Thyroid gland (tissue), 4 donors: ENCODE measurements at regions not wholly inside any gene's neighbourhood (a gene's known extent, or its start where the extent isn't known, plus 50 kb on each side); places are given as distances from the start of the nearest gene placed in this dataset.

Experiments
- DNase-seq, 2 donors: peaks; one replicate each; pipeline ENCODE4 v3.0.0-alpha.2; 2019
- H3K27ac ChIP-seq, 3 donors: fragments of 200-600 bp; sonication (generic); 1 replicate in 2 of 3; 2 replicates in 1 of 3; pipeline ENCODE4 v1.5.1; 2016 to 2019; ENCODE audit warnings: mild to moderate bottlenecking in 1 of 3, moderate library complexity in 1 of 3
- H3K27me3 ChIP-seq: fragments of 200-600 bp; sonication (generic); one replicate; pipeline ENCODE4 v1.5.1; 2019
- H3K36me3 ChIP-seq, 2 donors: fragments of 200-600 bp; sonication (generic); one replicate each; pipeline ENCODE4 v1.5.1; 2016 to 2019
- H3K4me1 ChIP-seq, 2 donors: fragments of 200-600 bp; sonication (generic); one replicate each; pipeline ENCODE4 v1.5.1; 2017 to 2019
- H3K4me3 ChIP-seq, 3 donors: fragments of 200-600 bp; sonication (generic); replicated peaks in 1 of 3; 1 replicate in 2 of 3; 2 replicates in 1 of 3; pipeline ENCODE4 v1.5.1; 2016; ENCODE audit warnings: mild to moderate bottlenecking in 1 of 3
- H3K9me3 ChIP-seq: fragments of 200-600 bp; sonication (generic); one replicate; pipeline ENCODE4 v1.5.1; 2017
- CTCF ChIP-seq, 6 experiments: fragments of 200-600 bp in 3 of 6; fragments of 450-650 bp in 3 of 6; sonication (generic) in 3 of 6; IDR thresholded peaks; one replicate each; pipeline ENCODE4 v1.5.1; 2016 to 2019; ENCODE audit warnings: antibody characterized with exemption in 6 of 6, mild to moderate bottlenecking in 2 of 6, inconsistent platforms in 1 of 6, moderate library complexity in 1 of 6
- POLR2A ChIP-seq, 2 donors: fragments of 450-650 bp; IDR thresholded peaks; one replicate each; pipeline ENCODE4 v1.6.1; 2017; ENCODE audit warnings: antibody characterized with exemption in 2 of 2, mild to moderate bottlenecking in 2 of 2, moderate library complexity in 1 of 2
- WGBS, 2 donors: methylation state at CpG; one replicate each; pipeline ENCODE4 v1.1.5; 2017; 5-methylcytosine and 5-hydroxymethylcytosine counted together
- intact Hi-C: fragments of 100-400 bp; cut with DNase I; formaldehyde crosslinking; loops from one replicate; pipeline ENCODE4 v1.15.1; 2023

- no peaks in the 10 kb centered on the region for H3K27me3 ChIP-seq
- no peak overlapping the region for H3K27ac ChIP-seq
- H3K9me3 ChIP-seq = no peaks in the 10 kb centered on the region
- H3K4me1 ChIP-seq = no peaks in the 10 kb centered on the region
- no peaks in the 10 kb centered on the region for H3K36me3 ChIP-seq
- WGBS, 2 donors = 90 to 91% methylated on average over 3 of the region's 3 CpGs
- TF ChIP-seq POLR2A (IDR thresholded peaks at IDR 0.05) (no peak), CTCF (IDR thresholded peaks at IDR 0.05) (no peak)
- no peak for DNase-seq
- no peak overlapping the region for H3K4me3 ChIP-seq
- intact Hi-C loops = no loop called here
Observed at GRCh38 chr17:62913991-62914570, 52.0 kb upstream of the TANC2 start.

- H3K36me3 ChIP-seq = no peaks in the 10 kb centered on the region
- DNase-seq = no peak
- no peak overlapping the region for H3K4me3 ChIP-seq
- H3K27me3 ChIP-seq = no peaks in the 10 kb centered on the region
- H3K9me3 ChIP-seq = no peaks in the 10 kb centered on the region
- TF ChIP-seq POLR2A (IDR thresholded peaks at IDR 0.05) = no peak
- no peak for TF ChIP-seq CTCF (IDR thresholded peaks at IDR 0.05)
- no peak overlapping the region for H3K27ac ChIP-seq
- H3K4me1 ChIP-seq = no peaks in the 10 kb centered on the region
- intact Hi-C loops = no loop called here
- 89 to 93% methylated on average over 4 of the region's 4 CpGs for WGBS, 2 donors
Observed at GRCh38 chr17:62912363-62912762, 53.7 kb upstream of the TANC2 start.

- intact Hi-C loops = no loop called here
- TF ChIP-seq POLR2A (IDR thresholded peaks at IDR 0.05) (no peak), CTCF (IDR thresholded peaks at IDR 0.05) (no peak)
- no peak overlapping the region for H3K27ac ChIP-seq
Observed at GRCh38 chr17:62911114-62911513, 54.9 kb upstream of the TANC2 start.

GRCh38 chr17:62910277-62910676 lies 55.8 kb upstream of the TANC2 start:
- no peaks in the 10 kb centered on the region for H3K36me3 ChIP-seq
- no peaks in the 10 kb centered on the region for H3K27me3 ChIP-seq
- no peak for DNase-seq
- no peaks in the 10 kb centered on the region for H3K4me1 ChIP-seq
- no peak overlapping the region for H3K27ac ChIP-seq
- H3K4me3 ChIP-seq = no peak overlapping the region
- 67 to 73% methylated on average over 4 of the region's 4 CpGs for WGBS, 2 donors
- H3K9me3 ChIP-seq = no peaks in the 10 kb centered on the region
- intact Hi-C loops = no loop called here
- TF ChIP-seq POLR2A (IDR thresholded peaks at IDR 0.05) (no peak), CTCF (IDR thresholded peaks at IDR 0.05) (no peak)

More at GRCh38 chr17:62911114-62911513, 54.9 kb upstream of the TANC2 start:
- no peak for DNase-seq
- WGBS, 2 donors = 68 to 72% methylated on average over 3 of the region's 3 CpGs
- H3K4me3 ChIP-seq = no peak overlapping the region
- H3K9me3 ChIP-seq = no peaks in the 10 kb centered on the region
- H3K4me1 ChIP-seq = no peaks in the 10 kb centered on the region
- no peaks in the 10 kb centered on the region for H3K27me3 ChIP-seq
- H3K36me3 ChIP-seq = no peaks in the 10 kb centered on the region

- 71 to 72% methylated on average over 4 of the region's 4 CpGs for WGBS, 2 donors
- DNase-seq = no peak
- Histone ChIP-seq H3K4me1 (no peaks in the 10 kb centered on the region), H3K27me3 (no peaks in the 10 kb centered on the region), H3K4me3 (no peak overlapping the region), H3K9me3 (no peaks in the 10 kb centered on the region), H3K36me3 (no peaks in the 10 kb centered on the region), H3K27ac (no peak overlapping the region)
- no peak for TF ChIP-seq POLR2A (IDR thresholded peaks at IDR 0.05)
- intact Hi-C loops = no loop called here
Observed at GRCh38 chr17:62907961-62908360, 58.1 kb upstream of the TANC2 start.

- no peak overlapping the region for H3K4me3 ChIP-seq
- H3K9me3 ChIP-seq = no peaks in the 10 kb centered on the region
- intact Hi-C loops = no loop called here
- no peak overlapping the region for H3K27ac ChIP-seq
- H3K36me3 ChIP-seq = no peaks in the 10 kb centered on the region
- no peaks in the 10 kb centered on the region for H3K27me3 ChIP-seq
- DNase-seq = peak in 1 of 2 donors; percentile 24
- TF ChIP-seq CTCF (IDR thresholded peaks at IDR 0.05) (no peak), POLR2A (IDR thresholded peaks at IDR 0.05) (no peak)
- H3K4me1 ChIP-seq = no peaks in the 10 kb centered on the region
Observed at GRCh38 chr17:62906881-62907280, 59.2 kb upstream of the TANC2 start.
